A549 (cell line): ENCODE measurements at regions not wholly inside any gene's neighbourhood (a gene's known extent, or its start where the extent isn't known, plus 50 kb on each side); places are given as distances from the start of the nearest gene placed in this dataset.

ENCODE experiments used
- ATAC-seq, 2 experiments: fragments of 200-7000 bp in 1 of 2; fragments of >200 bp in 1 of 2; cut with Nextera tagmentation in 1 of 2; cut with Tn5 transposase in 1 of 2; 3 replicates each; pipeline versions ENCODE4 v1.8.0 to v1.9.1; 2018 to 2020; ENCODE audit warnings: mild to moderate bottlenecking in 1 of 2, moderate library complexity in 1 of 2
- CTCF ChIA-PET: fragments of 300-600 bp; sonication (Branson Sonifier 250); formaldehyde crosslinking; extraction: SDS; loops from one replicate; lab custom pipeline; 2021; ENCODE audit warnings: antibody characterized with exemption, inconsistent platforms; lab: Yijun Ruan, JAX
- POLR2A ChIA-PET: fragments of 350-600 bp; formaldehyde crosslinking; extraction: SDS; loops from one replicate; lab custom pipeline; 2021; ENCODE audit warnings: antibody characterized with exemption, inconsistent platforms; lab: Yijun Ruan, JAX
- DNase-seq, 2 experiments: peaks; one replicate each; pipeline versions ENCODE4 v3.0.0 to v3.0.0-alpha.2; 2011 to 2016; ENCODE audit warnings: low read depth in 1 of 2, low spot score in 1 of 2
- FAIRE-seq: peaks from 2 replicates; lab custom pipeline; 2011; peaks lifted over from hg19 to GRCh38; lab: Jason Lieb, UNC
- H3K27ac ChIP-seq, 2 experiments: fragments of >200 bp; sonication (Bioruptor Twin); formaldehyde crosslinking; 3 replicates each; pipeline ENCODE4 v1.5.1; 2016 to 2017
- H3K4me1 ChIP-seq: fragments of >200 bp; sonication (Bioruptor Twin); formaldehyde crosslinking; 3 replicates; pipeline ENCODE4 v1.6.1; 2016
- H3K4me2 ChIP-seq: fragments of >200 bp; sonication (Bioruptor Twin); formaldehyde crosslinking; 3 replicates; pipeline ENCODE4 v1.6.1; 2016
- H3K4me3 ChIP-seq: fragments of >200 bp; sonication (Bioruptor Twin); formaldehyde crosslinking; 3 replicates; pipeline ENCODE4 v1.5.1; 2016
- H3K9me3 ChIP-seq: fragments of >200 bp; sonication (Bioruptor Twin); formaldehyde crosslinking; 3 replicates; pipeline ENCODE4 v1.6.1; 2016
- ATOH8 ChIP-seq: fragments of 250-450 bp; sonication (Bioruptor Pico); IDR thresholded peaks from 2 replicates; pipeline ENCODE4 v1.5.0; 2020; ENCODE audit warnings: low read depth, mild to moderate bottlenecking, moderate library complexity
- CBX8 ChIP-seq: fragments of 200-600 bp; sonication (generic); IDR thresholded peaks from 2 replicates; pipeline ENCODE4 v1.6.1; 2016
- CEBPB ChIP-seq, 2 experiments: fragments of >200 bp in 1 of 2; sonication (Bioruptor Twin) in 1 of 2; formaldehyde crosslinking in 1 of 2; IDR thresholded peaks; 2 replicates each; pipeline ENCODE4 v1.6.1; 2012 to 2016
- CHD4 ChIP-seq: fragments of 200-600 bp; sonication (generic); IDR thresholded peaks from 2 replicates; pipeline ENCODE4 v1.6.1; 2016; ENCODE audit warnings: antibody characterized with exemption, mild to moderate bottlenecking, borderline replicate concordance
- CTCF ChIP-seq: fragments of >200 bp; sonication (Bioruptor Twin); formaldehyde crosslinking; IDR thresholded peaks from 3 replicates; pipeline ENCODE4 v1.5.1; 2016
- E2F6 ChIP-seq: IDR thresholded peaks from 2 replicates; pipeline ENCODE4 v1.6.1; 2012; ENCODE audit warnings: low read depth, borderline replicate concordance
- ELK1 ChIP-seq: fragments of 150-350 bp; IDR thresholded peaks from 2 replicates; pipeline ENCODE4 v1.6.1; 2014; ENCODE audit warnings: low read depth, mild to moderate bottlenecking, low read length
- FOSL2 ChIP-seq, 2 experiments: fragments of 450-650 bp in 1 of 2; fragments of >200 bp in 1 of 2; sonication (Bioruptor Twin) in 1 of 2; formaldehyde crosslinking; IDR thresholded peaks; 2 replicates each; pipeline versions ENCODE4 v1.5.0 to v1.6.1; 2016 to 2020; ENCODE audit warnings: mild to moderate bottlenecking in 1 of 2, moderate library complexity in 1 of 2
- HMGXB4 ChIP-seq: fragments of 250-450 bp; sonication (Bioruptor Pico); IDR thresholded peaks from 2 replicates; pipeline ENCODE4 v1.5.0; 2021; ENCODE audit warnings: mild to moderate bottlenecking, moderate library complexity, borderline replicate concordance
- HOXB5 ChIP-seq: fragments of 250-450 bp; sonication (Bioruptor Pico); IDR thresholded peaks from 2 replicates; pipeline ENCODE4 v1.5.0; 2020; ENCODE audit warnings: mild to moderate bottlenecking, moderate library complexity
- JUN ChIP-seq, 2 experiments: fragments of >200 bp; sonication (Bioruptor Twin); formaldehyde crosslinking; IDR thresholded peaks; 2 replicates in 1 of 2; 3 replicates in 1 of 2; pipeline ENCODE4 v1.6.1; 2016 to 2017
- JUNB ChIP-seq: fragments of >200 bp; sonication (Bioruptor Twin); formaldehyde crosslinking; IDR thresholded peaks from 2 replicates; pipeline ENCODE4 v1.6.1; 2016
- MAZ ChIP-seq: fragments of 150-350 bp; IDR thresholded peaks from 2 replicates; pipeline ENCODE4 v1.6.1; 2014; ENCODE audit warnings: antibody characterized with exemption, low read depth, low read length, borderline replicate concordance
- NPAS2 ChIP-seq: fragments of 250-450 bp; sonication (Bioruptor Pico); IDR thresholded peaks from 2 replicates; pipeline ENCODE4 v1.8.0; 2022; ENCODE audit warnings: mild to moderate bottlenecking, moderate library complexity, borderline replicate concordance
- POLR2AphosphoS2 ChIP-seq: conservative IDR thresholded peaks from 2 replicates; pipeline ENCODE4 v1.6.1; 2012; ENCODE audit warnings: low read length, improper control_type of control experiment, inconsistent platforms
- RAD21 ChIP-seq, 2 experiments: fragments of >200 bp in 1 of 2; sonication (Bioruptor Twin) in 1 of 2; formaldehyde crosslinking in 1 of 2; IDR thresholded peaks in 1 of 2; conservative IDR thresholded peaks in 1 of 2; 2 replicates in 1 of 2; 3 replicates in 1 of 2; pipeline ENCODE4 v1.6.1; 2012 to 2018; ENCODE audit warnings: inconsistent platforms in 1 of 2
- RARB ChIP-seq: fragments of 250-450 bp; sonication (Bioruptor Pico); IDR thresholded peaks from 2 replicates; pipeline ENCODE4 v1.8.0; 2021; ENCODE audit warnings: mild to moderate bottlenecking, moderate library complexity
- RCOR1 ChIP-seq: fragments of 150-350 bp; IDR thresholded peaks from 2 replicates; pipeline ENCODE4 v1.6.1; 2014; ENCODE audit warnings: antibody characterized with exemption, low read length, low read depth
- RNF2 ChIP-seq: fragments of 200-600 bp; sonication (generic); IDR thresholded peaks from 2 replicates; pipeline ENCODE4 v1.6.1; 2016; ENCODE audit warnings: low read depth, mild to moderate bottlenecking, antibody characterized with exemption, moderate library complexity, borderline replicate concordance
- SREBF2 ChIP-seq: fragments of 450-650 bp; IDR thresholded peaks from 2 replicates; pipeline ENCODE4 v1.6.1; 2014; ENCODE audit warnings: mild to moderate bottlenecking, moderate library complexity
- ZFP36 ChIP-seq: fragments of 450-650 bp; IDR thresholded peaks from 2 replicates; pipeline ENCODE4 v1.6.1; 2014; ENCODE audit warnings: borderline replicate concordance; ENCODE audit not compliant: partially characterized antibody
- ZNF302 ChIP-seq: fragments of 250-450 bp; sonication (Bioruptor Pico); IDR thresholded peaks from 2 replicates; pipeline ENCODE4 v1.9.0; 2021; ENCODE audit warnings: inconsistent platforms, mild to moderate bottlenecking, moderate library complexity
- WGBS: methylation state at CpG from one replicate; pipeline ENCODE4 v1.1.6; 2017; ENCODE audit errors: missing lambda C conversion rate; 5-methylcytosine and 5-hydroxymethylcytosine counted together

GRCh38 chr2:111634050-111634794 lies 249.8 kb downstream of the ANAPC1 start:
- 49% methylated on average over 2 of the region's 2 CpGs for WGBS
- H3K4me2 ChIP-seq = no peak overlapping the region
- no peaks in the 10 kb centered on the region for H3K4me1 ChIP-seq
- H3K4me3 ChIP-seq = no peak overlapping the region
- DNase-seq (no peak), ATAC-seq (no peak), FAIRE-seq (no peak)
- no peak overlapping the region for H3K27ac ChIP-seq
- peaks cover 18% of the 10 kb centered on the region; the same call in 2 of the 3 replicates for H3K9me3 ChIP-seq
- ChIA-PET POLR2A (no interaction called here), CTCF (interaction anchor here (0.8 kb wide), 1 partner anchor 18 kb away, joined by 3 read pairs; no protein-coding TSS in a partner anchor)
- TF ChIP-seq CTCF (no peak), NPAS2 (CRISPR knock-in tag) (no peak), HMGXB4 (CRISPR knock-in tag) (no peak), MAZ (no peak), POLR2AphosphoS2 (no peak), ELK1 (no peak), ZFP36 (no peak), SREBF2 (no peak), JUN (IDR thresholded peaks at IDR 0.05) (no peak), FOSL2 (IDR thresholded peaks at IDR 0.05) (no peak), FOSL2 (CRISPR knock-in tag; IDR thresholded peaks at IDR 0.05) (no peak), JUNB (no peak), RCOR1 (no peak), ZNF302 (no peak), E2F6 (no peak), RNF2 (no peak), CHD4 (no peak), RAD21 (conservative IDR thresholded peaks at IDR 0.05 in 1 of 2, IDR thresholded peaks at IDR 0.05 in 1 of 2) (no peak), CBX8 (no peak)

- FAIRE-seq (no peak), ATAC-seq (no peak)
Observed at GRCh38 chr2:111634995-111635538, 248.9 kb downstream of the ANAPC1 start.

More at GRCh38 chr2:111634995-111635538, 248.9 kb downstream of the ANAPC1 start:
- H3K9me3 ChIP-seq = peaks cover 14% of the 10 kb centered on the region; the same call in 2 of the 3 replicates
- POLR2A ChIA-PET = no interaction called here
- H3K4me3 ChIP-seq = no peak overlapping the region
- no peak overlapping the region for H3K4me2 ChIP-seq
- H3K27ac ChIP-seq = no peak overlapping the region
- H3K4me1 ChIP-seq = no peaks in the 10 kb centered on the region
- CTCF ChIA-PET = interaction anchor here (0.8 kb wide), 1 partner anchor 17 kb away, joined by 3 read pairs; no protein-coding TSS in a partner anchor
- TF ChIP-seq ATOH8 (CRISPR knock-in tag) (no peak), RCOR1 (no peak), HOXB5 (CRISPR knock-in tag) (no peak), RARB (no peak), CEBPB (IDR thresholded peaks at IDR 0.05) (no peak), ZFP36 (no peak), JUNB (no peak)
- no peak for DNase-seq
- 56% methylated on average over 4 of the region's 4 CpGs for WGBS
